A549 (cell line): ENCODE measurements at regions not wholly inside any gene's neighbourhood (a gene's known extent, or its start where the extent isn't known, plus 50 kb on each side); places are given as distances from the start of the nearest gene placed in this dataset.

Source experiments
- ATAC-seq, 2 experiments: fragments of 200-7000 bp in 1 of 2; fragments of >200 bp in 1 of 2; cut with Nextera tagmentation in 1 of 2; cut with Tn5 transposase in 1 of 2; 3 replicates each; pipeline versions ENCODE4 v1.8.0 to v1.9.1; 2018 to 2020; ENCODE audit warnings: mild to moderate bottlenecking in 1 of 2, moderate library complexity in 1 of 2
- CTCF ChIA-PET: fragments of 300-600 bp; sonication (Branson Sonifier 250); formaldehyde crosslinking; extraction: SDS; loops from one replicate; lab custom pipeline; 2021; ENCODE audit warnings: antibody characterized with exemption, inconsistent platforms; lab: Yijun Ruan, JAX
- POLR2A ChIA-PET: fragments of 350-600 bp; formaldehyde crosslinking; extraction: SDS; loops from one replicate; lab custom pipeline; 2021; ENCODE audit warnings: antibody characterized with exemption, inconsistent platforms; lab: Yijun Ruan, JAX
- DNase-seq, 2 experiments: peaks; one replicate each; pipeline versions ENCODE4 v3.0.0 to v3.0.0-alpha.2; 2011 to 2016; ENCODE audit warnings: low read depth in 1 of 2, low spot score in 1 of 2
- FAIRE-seq: peaks from 2 replicates; lab custom pipeline; 2011; peaks lifted over from hg19 to GRCh38; lab: Jason Lieb, UNC
- H3K27ac ChIP-seq, 2 experiments: fragments of >200 bp; sonication (Bioruptor Twin); formaldehyde crosslinking; 3 replicates each; pipeline ENCODE4 v1.5.1; 2016 to 2017
- H3K4me1 ChIP-seq: fragments of >200 bp; sonication (Bioruptor Twin); formaldehyde crosslinking; 3 replicates; pipeline ENCODE4 v1.6.1; 2016
- H3K4me2 ChIP-seq: fragments of >200 bp; sonication (Bioruptor Twin); formaldehyde crosslinking; 3 replicates; pipeline ENCODE4 v1.6.1; 2016
- H3K4me3 ChIP-seq: fragments of >200 bp; sonication (Bioruptor Twin); formaldehyde crosslinking; 3 replicates; pipeline ENCODE4 v1.5.1; 2016
- H3K9me3 ChIP-seq: fragments of >200 bp; sonication (Bioruptor Twin); formaldehyde crosslinking; 3 replicates; pipeline ENCODE4 v1.6.1; 2016
- CBX2 ChIP-seq: fragments of 200-600 bp; sonication (generic); IDR thresholded peaks from 2 replicates; pipeline ENCODE4 v1.6.1; 2016; ENCODE audit warnings: low read depth, mild to moderate bottlenecking, borderline replicate concordance
- CEBPB ChIP-seq, 2 experiments: fragments of >200 bp in 1 of 2; sonication (Bioruptor Twin) in 1 of 2; formaldehyde crosslinking in 1 of 2; IDR thresholded peaks; 2 replicates each; pipeline ENCODE4 v1.6.1; 2012 to 2016
- EHF ChIP-seq: fragments of 250-450 bp; sonication (Bioruptor Pico); IDR thresholded peaks from 2 replicates; pipeline ENCODE4 v1.5.0; 2020; ENCODE audit warnings: mild to moderate bottlenecking
- EHMT2 ChIP-seq: fragments of 200-600 bp; sonication (generic); IDR thresholded peaks from 2 replicates; pipeline ENCODE4 v1.6.1; 2016; ENCODE audit warnings: antibody characterized with exemption, low read depth, mild to moderate bottlenecking, moderate library complexity
- ELK1 ChIP-seq: fragments of 150-350 bp; IDR thresholded peaks from 2 replicates; pipeline ENCODE4 v1.6.1; 2014; ENCODE audit warnings: low read depth, mild to moderate bottlenecking, low read length
- EP300 ChIP-seq, 2 experiments: fragments of >200 bp; sonication (Bioruptor Twin); formaldehyde crosslinking; IDR thresholded peaks; 2 replicates in 1 of 2; 3 replicates in 1 of 2; pipeline ENCODE4 v1.6.1; 2016 to 2017
- FOSB ChIP-seq: fragments of 250-450 bp; sonication (Bioruptor Pico); IDR thresholded peaks from 2 replicates; pipeline ENCODE4 v1.5.0; 2020; ENCODE audit warnings: mild to moderate bottlenecking, moderate library complexity
- FOSL2 ChIP-seq, 2 experiments: fragments of 450-650 bp in 1 of 2; fragments of >200 bp in 1 of 2; sonication (Bioruptor Twin) in 1 of 2; formaldehyde crosslinking; IDR thresholded peaks; 2 replicates each; pipeline versions ENCODE4 v1.5.0 to v1.6.1; 2016 to 2020; ENCODE audit warnings: mild to moderate bottlenecking in 1 of 2, moderate library complexity in 1 of 2
- HES2 ChIP-seq: fragments of >200 bp; sonication (Bioruptor Twin); formaldehyde crosslinking; IDR thresholded peaks from 2 replicates; pipeline ENCODE4 v1.6.1; 2016
- HEYL ChIP-seq: fragments of 250-450 bp; sonication (Bioruptor Pico); IDR thresholded peaks from 2 replicates; pipeline ENCODE4 v1.8.0; 2021; ENCODE audit warnings: mild to moderate bottlenecking, moderate library complexity
- KDM1A ChIP-seq: fragments of 200-600 bp; sonication (generic); IDR thresholded peaks from 2 replicates; pipeline ENCODE4 v1.6.1; 2016; ENCODE audit warnings: low read depth, mild to moderate bottlenecking
- MAFK ChIP-seq: fragments of 450-650 bp; IDR thresholded peaks from 2 replicates; pipeline ENCODE4 v1.6.1; 2014; ENCODE audit not compliant: partially characterized antibody
- NFE2L2 ChIP-seq: fragments of 150-350 bp; conservative IDR thresholded peaks from 2 replicates; pipeline ENCODE4 v1.6.1; 2014; ENCODE audit warnings: low read length
- NR3C1 ChIP-seq: fragments of >200 bp; sonication (Bioruptor Twin); formaldehyde crosslinking; IDR thresholded peaks from 3 replicates; pipeline ENCODE4 v1.6.1; 2017
- PHF8 ChIP-seq: fragments of 200-600 bp; sonication (generic); IDR thresholded peaks from 2 replicates; pipeline ENCODE4 v1.6.1; 2016; ENCODE audit warnings: low read depth, mild to moderate bottlenecking, antibody characterized with exemption, moderate library complexity, borderline replicate concordance
- POLR2A ChIP-seq: IDR thresholded peaks from 2 replicates; pipeline ENCODE4 v1.6.1; 2012; ENCODE audit warnings: mild to moderate bottlenecking, low read length
- RARB ChIP-seq: fragments of 250-450 bp; sonication (Bioruptor Pico); IDR thresholded peaks from 2 replicates; pipeline ENCODE4 v1.8.0; 2021; ENCODE audit warnings: mild to moderate bottlenecking, moderate library complexity
- REST ChIP-seq: fragments of 200-600 bp; sonication (generic); IDR thresholded peaks from 2 replicates; pipeline ENCODE4 v1.6.1; 2016; ENCODE audit warnings: antibody characterized with exemption, mild to moderate bottlenecking, moderate library complexity
- TFCP2L1 ChIP-seq: fragments of 250-450 bp; sonication (Bioruptor Pico); IDR thresholded peaks from 2 replicates; pipeline ENCODE4 v1.5.0; 2021; ENCODE audit warnings: mild to moderate bottlenecking
- TP53 ChIP-seq: fragments of 250-450 bp; sonication (Bioruptor Pico); IDR thresholded peaks from 2 replicates; pipeline ENCODE4 v1.5.0; 2021; ENCODE audit warnings: mild to moderate bottlenecking, moderate library complexity
- ZNF302 ChIP-seq: fragments of 250-450 bp; sonication (Bioruptor Pico); IDR thresholded peaks from 2 replicates; pipeline ENCODE4 v1.9.0; 2021; ENCODE audit warnings: inconsistent platforms, mild to moderate bottlenecking, moderate library complexity
- WGBS: methylation state at CpG from one replicate; pipeline ENCODE4 v1.1.6; 2017; ENCODE audit errors: missing lambda C conversion rate; 5-methylcytosine and 5-hydroxymethylcytosine counted together
- TF ChIP-seq, protein P1 (sequence below): IDR thresholded peaks from 2 replicates; pipeline ENCODE4 v1.6.1; 2012
- TF ChIP-seq, protein P2 (sequence below): fragments of 250-450 bp; sonication (Bioruptor Pico); IDR thresholded peaks from 2 replicates; pipeline ENCODE4 v1.5.0; 2020; ENCODE audit warnings: low read depth, mild to moderate bottlenecking, moderate library complexity
- TF ChIP-seq, protein P3 (sequence below): fragments of 450-650 bp; IDR thresholded peaks from 2 replicates; pipeline ENCODE4 v1.6.1; 2014; ENCODE audit warnings: antibody characterized with exemption

GRCh38 chr12:124391340-124392261, 96.7 kb downstream of the RFLNA start (continued):
- TF ChIP-seq EHMT2 (no peak), EHF (CRISPR knock-in tag) (no peak)
- TF ChIP-seq, all 56 proteins: peak for 2

GRCh38 chr12:124390442-124391097, 95.7 kb downstream of the RFLNA start:
- H3K4me3 ChIP-seq = 0 out of 3 replicates have a peak overlapping the region, but pooled peaks have one; percentile 7
- POLR2A ChIA-PET = interaction anchor here (0.6 to 3.8 kb wide), 2 partner anchors 21 to 338 kb away, joined by 8 to 18 read pairs; no protein-coding TSS in a partner anchor
- TF ChIP-seq, protein P1, sequence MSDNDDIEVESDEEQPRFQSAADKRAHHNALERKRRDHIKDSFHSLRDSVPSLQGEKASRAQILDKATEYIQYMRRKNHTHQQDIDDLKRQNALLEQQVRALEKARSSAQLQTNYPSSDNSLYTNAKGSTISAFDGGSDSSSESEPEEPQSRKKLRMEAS = peak; percentile 57
- TF ChIP-seq TFCP2L1 (CRISPR knock-in tag) (no peak; the same call in 1 of the 2 replicates), EP300 (IDR thresholded peaks at IDR 0.05) (peak; percentile 14 to 20; a peak in 1 of 5 replicates), CBX2 (no peak), ZNF302 (CRISPR knock-in tag) (no peak), POLR2A (no peak), CEBPB (IDR thresholded peaks at IDR 0.05) (peak; percentile 42 to 48; a peak in 3 of 4 replicates), PHF8 (no peak), FOSL2 (IDR thresholded peaks at IDR 0.05) (0 out of 2 replicates have a peak, but pooled peaks have one; percentile 37), FOSL2 (CRISPR knock-in tag; IDR thresholded peaks at IDR 0.05) (peak; percentile 85)
- TF ChIP-seq, protein P2, sequence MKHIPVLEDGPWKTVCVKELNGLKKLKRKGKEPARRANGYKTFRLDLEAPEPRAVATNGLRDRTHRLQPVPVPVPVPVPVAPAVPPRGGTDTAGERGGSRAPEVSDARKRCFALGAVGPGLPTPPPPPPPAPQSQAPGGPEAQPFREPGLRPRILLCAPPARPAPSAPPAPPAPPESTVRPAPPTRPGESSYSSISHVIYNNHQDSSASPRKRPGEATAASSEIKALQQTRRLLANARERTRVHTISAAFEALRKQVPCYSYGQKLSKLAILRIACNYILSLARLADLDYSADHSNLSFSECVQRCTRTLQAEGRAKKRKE (CRISPR knock-in tag) = no peak
- CTCF ChIA-PET = interaction anchor here (0.7 to 9.3 kb wide), 13 partner anchors 10 to 381 kb away, joined by 3 to 100 read pairs (median 4); no protein-coding TSS in a partner anchor
- peak; percentile 11 to 25; a peak in 4 of 6 replicates for ATAC-seq
- H3K4me1 ChIP-seq = peaks cover 69% of the 10 kb centered on the region
- H3K4me2 ChIP-seq = peak overlapping the region; percentile 97
- DNase-seq = peak; percentile 77 to 78
- FAIRE-seq = peak; percentile 54
- no peaks in the 10 kb centered on the region for H3K9me3 ChIP-seq
- peak overlapping the region; percentile 99 to 100 for H3K27ac ChIP-seq
- 38% methylated on average over 14 of the region's 26 CpGs for WGBS

DNA sequence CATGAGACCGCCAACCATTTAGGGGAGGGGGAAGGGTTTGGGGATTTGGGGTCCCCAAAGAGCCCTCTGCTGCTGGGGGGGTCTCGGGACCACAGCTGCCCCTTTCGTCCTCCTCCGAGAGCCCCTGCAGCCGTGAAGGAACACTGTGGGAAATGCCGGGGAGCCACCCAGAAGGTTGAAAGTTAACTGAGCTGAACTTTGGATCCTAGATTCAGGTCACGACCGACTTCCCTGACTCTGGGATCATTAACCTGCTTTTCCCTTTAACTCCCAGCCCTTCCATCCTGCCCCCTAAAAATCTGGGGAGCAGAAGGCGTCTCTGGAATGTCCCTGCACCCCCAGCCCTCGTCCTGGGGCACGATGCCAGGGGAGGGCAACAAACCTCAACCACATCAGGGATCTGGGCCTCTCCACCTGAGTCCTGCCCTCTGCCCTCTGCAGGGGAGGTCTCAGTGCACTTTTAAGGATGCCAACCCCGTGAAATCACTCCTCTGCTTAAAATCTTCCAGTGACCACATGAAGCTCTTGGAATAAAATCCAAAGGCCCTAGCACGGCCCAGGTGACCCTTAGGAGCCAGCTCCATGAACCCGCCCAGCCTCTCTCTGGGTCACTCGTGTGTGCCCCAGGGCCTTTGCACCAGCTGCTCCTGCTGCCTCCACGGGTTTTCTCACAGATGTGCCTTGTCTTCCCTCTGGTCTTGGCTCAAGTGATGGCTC, 95.0 kb downstream of the RFLNA start:
- WGBS = 12% methylated on average over 15 of the region's 16 CpGs
- peak in 1 of 2 experiments; percentile 62 for DNase-seq
- no peak for FAIRE-seq
- Histone ChIP-seq H3K9me3 (no peaks in the 10 kb centered on the region), H3K27ac (peak overlapping the region; percentile 99 to 100), H3K4me1 (peaks cover 69% of the 10 kb centered on the region), H3K4me2 (peak overlapping the region; percentile 97), H3K4me3 (peak overlapping the region; percentile 79)
- ChIA-PET POLR2A (interaction anchor here (0.6 to 3.8 kb wide), 10 partner anchors 9 to 524 kb away, joined by 3 to 22 read pairs (median 5); partner anchors contain the start of genes NCOR2 and UBC), CTCF (interaction anchor here (0.5 to 9.3 kb wide), 16 partner anchors 10 to 380 kb away, joined by 3 to 100 read pairs (median 4); no protein-coding TSS in a partner anchor)
- no peak for ATAC-seq
- TF ChIP-seq MAFK (no peak), POLR2A (no peak), HEYL (CRISPR knock-in tag) (no peak), NR3C1 (no peak), ELK1 (no peak), HES2 (no peak), FOSB (no peak), RARB (CRISPR knock-in tag) (peak; percentile 10; the same call in 1 of the 2 replicates), REST (no peak), KDM1A (peak; percentile 89), NFE2L2 (no peak), EP300 (IDR thresholded peaks at IDR 0.05) (no peak), TP53 (CRISPR knock-in tag) (peak; percentile 62; the same call in 1 of the 2 replicates)
- TF ChIP-seq, protein P3, sequence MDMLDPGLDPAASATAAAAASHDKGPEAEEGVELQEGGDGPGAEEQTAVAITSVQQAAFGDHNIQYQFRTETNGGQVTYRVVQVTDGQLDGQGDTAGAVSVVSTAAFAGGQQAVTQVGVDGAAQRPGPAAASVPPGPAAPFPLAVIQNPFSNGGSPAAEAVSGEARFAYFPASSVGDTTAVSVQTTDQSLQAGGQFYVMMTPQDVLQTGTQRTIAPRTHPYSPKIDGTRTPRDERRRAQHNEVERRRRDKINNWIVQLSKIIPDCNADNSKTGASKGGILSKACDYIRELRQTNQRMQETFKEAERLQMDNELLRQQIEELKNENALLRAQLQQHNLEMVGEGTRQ = no peak
